Middle frontal gyrus (tissue), 1 donor: ENCODE measurements at regions not wholly inside any gene's neighbourhood (a gene's known extent, or its start where the extent isn't known, plus 50 kb on each side); places are given as distances from the start of the nearest gene placed in this dataset.
"Not testable (repeated sequence)": the region's sequence is repeated elsewhere in the genome, so short reads cannot be mapped to it uniquely, and the experiment has no call there.

Source experiments
- DNase-seq: peaks from one replicate; pipeline ENCODE4 v3.0.0-alpha.2; 2015; ENCODE audit warnings: low spot score; ENCODE audit errors: extremely low spot score

GRCh38 chr11:71714510-71714909, 118.5 kb upstream of the DEFB108B start:
- DNase-seq = not testable (repeated sequence)

- not testable (repeated sequence) for DNase-seq
Observed at GRCh38 chr11:71721840-71722239, 111.2 kb upstream of the DEFB108B start.

- not testable (repeated sequence) for DNase-seq
Observed at GRCh38 chr11:71723991-71724390, 109.0 kb upstream of the DEFB108B start.

GRCh38 chr11:71730748-71731147, 102.3 kb upstream of the DEFB108B start:
- DNase-seq = not testable (repeated sequence)

GRCh38 chr11:71734368-71734767, 98.6 kb upstream of the DEFB108B start:
- DNase-seq = not testable (repeated sequence)

- not testable (repeated sequence) for DNase-seq
Observed at GRCh38 chr11:71738317-71738716, 94.7 kb upstream of the DEFB108B start.

- DNase-seq = not testable (repeated sequence)
Observed at GRCh38 chr11:71743385-71743784, 89.6 kb upstream of the DEFB108B start.

- DNase-seq = not testable (repeated sequence)
Observed at GRCh38 chr11:71745656-71746055, 87.3 kb upstream of the DEFB108B start.

GRCh38 chr11:71746263-71746662, 86.7 kb upstream of the DEFB108B start:
- DNase-seq = not testable (repeated sequence)

- not testable (repeated sequence) for DNase-seq
Observed at GRCh38 chr11:71748965-71749620, 83.9 kb upstream of the DEFB108B start.

- not testable (repeated sequence) for DNase-seq
Observed at GRCh38 chr11:71750908-71751307, 82.1 kb upstream of the DEFB108B start.

- DNase-seq = not testable (repeated sequence)
Observed at GRCh38 chr11:71764695-71765491, 68.1 kb upstream of the DEFB108B start.

GRCh38 chr11:71767016-71767415, 66.0 kb upstream of the DEFB108B start:
- DNase-seq = not testable (repeated sequence)

- DNase-seq = not testable (repeated sequence)
Observed at GRCh38 chr11:71772193-71772592, 60.8 kb upstream of the DEFB108B start.

- DNase-seq = no peak
Observed at GRCh38 chr11:71774603-71775222, 58.3 kb upstream of the DEFB108B start.

GRCh38 chr11:71780116-71780515, 52.9 kb upstream of the DEFB108B start:
- not testable (repeated sequence) for DNase-seq

GRCh38 chr11:71780771-71781170, 52.2 kb upstream of the DEFB108B start:
- not testable (repeated sequence) for DNase-seq

GRCh38 chr11:71781491-71781890, 51.5 kb upstream of the DEFB108B start:
- DNase-seq = not testable (repeated sequence)

GRCh38 chr11:71782229-71782861, 50.7 kb upstream of the DEFB108B start:
- not testable (repeated sequence) for DNase-seq

GRCh38 chr11:71783191-71783590, 49.8 kb upstream of the DEFB108B start:
- not testable (repeated sequence) for DNase-seq
